Common myeloid progenitor, CD34-positive (primary cell): ENCODE measurements at regions not wholly inside any gene's neighbourhood (a gene's known extent, or its start where the extent isn't known, plus 50 kb on each side); places are given as distances from the start of the nearest gene placed in this dataset.

Experiments used
- CTCF ChIA-PET: fragments of 350-600 bp; sonication (Branson Sonifier 250); formaldehyde crosslinking; loops from one replicate; lab custom pipeline; 2021; ENCODE audit warnings: antibody characterized with exemption; lab: Charles Lee
- POLR2A ChIA-PET: fragments of 350-600 bp; sonication (Branson Sonifier 250); formaldehyde crosslinking; loops from one replicate; lab custom pipeline; 2021; ENCODE audit warnings: antibody characterized with exemption; lab: Charles Lee
- DNase-seq, 3 donors: peaks; one replicate each; pipeline versions ENCODE4 v3.0.0 to v3.0.0-alpha.2; 2013
- H3K27ac ChIP-seq, 2 experiments: 1 replicate in 1 of 2; 2 replicates in 1 of 2; pipeline ENCODE4 v1.7.0; 2013; ENCODE audit warnings: inconsistent platforms in 2 of 2, low read length in 2 of 2, mild to moderate bottlenecking in 2 of 2, low read depth in 1 of 2, moderate library complexity in 1 of 2; ENCODE audit not compliant: severe bottlenecking in 2 of 2, insufficient read depth in 1 of 2, poor library complexity in 1 of 2
- H3K27me3 ChIP-seq, 5 experiments: replicated peaks in 2 of 5; 1 replicate in 3 of 5; 2 replicates in 2 of 5; pipeline versions ENCODE4 v1.6.1 to v1.7.0; 2013; ENCODE audit warnings: low read length in 4 of 5, mild to moderate bottlenecking in 2 of 5, moderate library complexity in 2 of 5, inconsistent platforms in 1 of 5; ENCODE audit not compliant: insufficient read depth in 5 of 5, control insufficient read depth in 4 of 5
- H3K36me3 ChIP-seq, 4 experiments: 1 replicate in 2 of 4; 2 replicates in 2 of 4; pipeline versions ENCODE4 v1.6.1 to v1.7.0; 2013; ENCODE audit warnings: low read length in 3 of 4, control low read depth in 1 of 4, mild to moderate bottlenecking in 1 of 4; ENCODE audit not compliant: control insufficient read depth in 4 of 4, insufficient read depth in 4 of 4
- H3K4me1 ChIP-seq, 4 experiments: 1 replicate in 3 of 4; 2 replicates in 1 of 4; pipeline versions ENCODE4 v1.6.1 to v1.7.1; 2013; ENCODE audit warnings: low read length in 3 of 4, mild to moderate bottlenecking in 3 of 4, control low read depth in 1 of 4, inconsistent platforms in 1 of 4, moderate library complexity in 1 of 4; ENCODE audit not compliant: control insufficient read depth in 4 of 4, insufficient read depth in 4 of 4; ENCODE audit errors: control extremely low read depth in 1 of 4
- H3K4me3 ChIP-seq, 7 experiments: 1 replicate in 4 of 7; 2 replicates in 3 of 7; pipeline versions ENCODE4 v1.5.1 to v1.7.0; 2013; ENCODE audit warnings: mild to moderate bottlenecking in 7 of 7, low read length in 6 of 7, moderate library complexity in 6 of 7, inconsistent platforms in 2 of 7, low read depth in 2 of 7, control low read depth in 1 of 7; ENCODE audit not compliant: insufficient read depth in 4 of 7, control insufficient read depth in 1 of 7; ENCODE audit errors: extremely low read depth in 1 of 7
- H3K9me3 ChIP-seq, 5 experiments: 1 replicate in 4 of 5; 2 replicates in 1 of 5; pipeline versions ENCODE4 v1.6.1 to v1.7.1; 2013; ENCODE audit warnings: low read length in 4 of 5, mild to moderate bottlenecking in 2 of 5, inconsistent platforms in 1 of 5, low read depth in 1 of 5, moderate library complexity in 1 of 5; ENCODE audit not compliant: control insufficient read depth in 4 of 5, insufficient read depth in 2 of 5; ENCODE audit errors: control extremely low read depth in 1 of 5
- WGBS: methylation state at CpG from one replicate; pipeline ENCODE4 v1.1.5; 2013; ENCODE audit not compliant: insufficient coverage; 5-methylcytosine and 5-hydroxymethylcytosine counted together

GRCh38 chr1:14392161-14392858 is 206.2 kb upstream of the KAZN start:
- POLR2A ChIA-PET: no interaction called here
- Histone ChIP-seq H3K9me3 (peaks cover 0 to 3% (median 0%) of the 10 kb centered on the region in 5 experiments), H3K4me1 (no peaks in the 10 kb centered on the region), H3K27ac (no peak overlapping the region), H3K4me3 (no peak overlapping the region), H3K36me3 (no peaks in the 10 kb centered on the region), H3K27me3 (peaks cover 0 to 13% (median 2%) of the 10 kb centered on the region in 5 experiments)
- 94% methylated on average over 8 of the region's 12 CpGs for WGBS
- CTCF ChIA-PET: no interaction called here
- DNase-seq: no peak

GRCh38 chr1:14392859-14393365 is 205.6 kb upstream of the KAZN start:
- ChIA-PET CTCF (no interaction called here), POLR2A (no interaction called here)
- H3K4me3 ChIP-seq: no peak overlapping the region
- 79% methylated on average over 4 of the region's 5 CpGs for WGBS
- H3K36me3 ChIP-seq: no peaks in the 10 kb centered on the region
- no peaks in the 10 kb centered on the region for H3K4me1 ChIP-seq
- no peak overlapping the region for H3K27ac ChIP-seq
- H3K9me3 ChIP-seq: peaks cover 0 to 3% (median 0%) of the 10 kb centered on the region in 5 experiments
- H3K27me3 ChIP-seq: peaks cover 0 to 13% (median 2%) of the 10 kb centered on the region in 5 experiments
- no peak for DNase-seq

GRCh38 chr1:14396100-14396499 is 202.4 kb upstream of the KAZN start:
- Histone ChIP-seq H3K4me1 (no peaks in the 10 kb centered on the region), H3K4me3 (no peak overlapping the region), H3K27ac (no peak overlapping the region), H3K27me3 (peaks cover 0 to 13% (median 0%) of the 10 kb centered on the region in 5 experiments), H3K9me3 (no peaks in the 10 kb centered on the region), H3K36me3 (no peaks in the 10 kb centered on the region)
- CTCF ChIA-PET: interaction anchor here (0.6 kb wide), 1 partner anchor 1104 kb away, joined by 4 read pairs; no protein-coding TSS in a partner anchor
- POLR2A ChIA-PET: no interaction called here
- 86% methylated on average over 1 of the region's 5 CpGs for WGBS
- DNase-seq: no peak

- Histone ChIP-seq H3K36me3 (no peaks in the 10 kb centered on the region), H3K4me1 (no peaks in the 10 kb centered on the region), H3K27me3 (peaks cover 0 to 2% (median 0%) of the 10 kb centered on the region in 5 experiments), H3K9me3 (peaks cover 0 to 3% (median 0%) of the 10 kb centered on the region in 5 experiments), H3K27ac (no peak overlapping the region), H3K4me3 (no peak overlapping the region)
- ChIA-PET POLR2A (no interaction called here), CTCF (no interaction called here)
- no peak for DNase-seq
- 96% methylated on average over 12 of the region's 13 CpGs for WGBS
Observed at GRCh38 chr1:14403961-14404645, 194.4 kb upstream of the KAZN start.

- Histone ChIP-seq H3K27me3 (peaks cover 0 to 2% (median 0%) of the 10 kb centered on the region in 5 experiments), H3K4me1 (no peaks in the 10 kb centered on the region), H3K36me3 (no peaks in the 10 kb centered on the region), H3K9me3 (peaks cover 0 to 3% (median 0%) of the 10 kb centered on the region in 5 experiments), H3K4me3 (no peak overlapping the region), H3K27ac (no peak overlapping the region)
- no peak for DNase-seq
- ChIA-PET POLR2A (no interaction called here), CTCF (no interaction called here)
- 20% methylated on average over 1 of the region's 1 CpG for WGBS
Observed at GRCh38 chr1:14404862-14405301, 193.6 kb upstream of the KAZN start.

- no peak for DNase-seq
- peaks cover 0 to 5% (median 2%) of the 10 kb centered on the region in 5 experiments for H3K27me3 ChIP-seq
- no peaks in the 10 kb centered on the region for H3K36me3 ChIP-seq
- no peaks in the 10 kb centered on the region for H3K4me1 ChIP-seq
- ChIA-PET POLR2A (no interaction called here), CTCF (interaction anchor here (0.7 kb wide), 1 partner anchor 433 kb away, joined by 3 read pairs; no protein-coding TSS in a partner anchor)
- no peaks in the 10 kb centered on the region for H3K9me3 ChIP-seq
- no peak overlapping the region for H3K4me3 ChIP-seq
- H3K27ac ChIP-seq: no peak overlapping the region
Observed at GRCh38 chr1:14412235-14412634, 186.2 kb upstream of the KAZN start.
